GM12864 (cell line): ENCODE measurements at regions not wholly inside any gene's neighbourhood (a gene's known extent, or its start where the extent isn't known, plus 50 kb on each side); places are given as distances from the start of the nearest gene placed in this dataset.

Experiments used
- DNase-seq: peaks from one replicate; pipeline ENCODE4 v3.0.0-alpha.2; 2011; ENCODE audit warnings: low read depth
- H3K4me3 ChIP-seq: 2 replicates; pipeline ENCODE4 v1.5.1; 2011; ENCODE audit warnings: mild to moderate bottlenecking, low read depth, low read length, control low read depth
- TF ChIP-seq, protein P1 (sequence below): IDR thresholded peaks from 2 replicates; pipeline ENCODE4 v1.5.1; 2011; ENCODE audit warnings: low read depth, mild to moderate bottlenecking, moderate library complexity, low read length, control low read depth, inconsistent platforms; ENCODE audit errors: missing control alignments

GRCh38 chr3:115469649-115470048 is 153.7 kb upstream of the GAP43 start:
- no peak for DNase-seq
- H3K4me3 ChIP-seq: no peak overlapping the region
- TF ChIP-seq, protein P1, sequence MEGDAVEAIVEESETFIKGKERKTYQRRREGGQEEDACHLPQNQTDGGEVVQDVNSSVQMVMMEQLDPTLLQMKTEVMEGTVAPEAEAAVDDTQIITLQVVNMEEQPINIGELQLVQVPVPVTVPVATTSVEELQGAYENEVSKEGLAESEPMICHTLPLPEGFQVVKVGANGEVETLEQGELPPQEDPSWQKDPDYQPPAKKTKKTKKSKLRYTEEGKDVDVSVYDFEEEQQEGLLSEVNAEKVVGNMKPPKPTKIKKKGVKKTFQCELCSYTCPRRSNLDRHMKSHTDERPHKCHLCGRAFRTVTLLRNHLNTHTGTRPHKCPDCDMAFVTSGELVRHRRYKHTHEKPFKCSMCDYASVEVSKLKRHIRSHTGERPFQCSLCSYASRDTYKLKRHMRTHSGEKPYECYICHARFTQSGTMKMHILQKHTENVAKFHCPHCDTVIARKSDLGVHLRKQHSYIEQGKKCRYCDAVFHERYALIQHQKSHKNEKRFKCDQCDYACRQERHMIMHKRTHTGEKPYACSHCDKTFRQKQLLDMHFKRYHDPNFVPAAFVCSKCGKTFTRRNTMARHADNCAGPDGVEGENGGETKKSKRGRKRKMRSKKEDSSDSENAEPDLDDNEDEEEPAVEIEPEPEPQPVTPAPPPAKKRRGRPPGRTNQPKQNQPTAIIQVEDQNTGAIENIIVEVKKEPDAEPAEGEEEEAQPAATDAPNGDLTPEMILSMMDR: no peak

GRCh38 chr3:115470254-115470653 is 153.1 kb upstream of the GAP43 start:
- no peak for DNase-seq
- TF ChIP-seq, protein P1: no peak

GRCh38 chr3:115475178-115476041 is 147.9 kb upstream of the GAP43 start:
- DNase-seq: no peak
- TF ChIP-seq, protein P1: no peak

More at GRCh38 chr3:115470254-115470653, 153.1 kb upstream of the GAP43 start:
- H3K4me3 ChIP-seq: no peak overlapping the region

DNA sequence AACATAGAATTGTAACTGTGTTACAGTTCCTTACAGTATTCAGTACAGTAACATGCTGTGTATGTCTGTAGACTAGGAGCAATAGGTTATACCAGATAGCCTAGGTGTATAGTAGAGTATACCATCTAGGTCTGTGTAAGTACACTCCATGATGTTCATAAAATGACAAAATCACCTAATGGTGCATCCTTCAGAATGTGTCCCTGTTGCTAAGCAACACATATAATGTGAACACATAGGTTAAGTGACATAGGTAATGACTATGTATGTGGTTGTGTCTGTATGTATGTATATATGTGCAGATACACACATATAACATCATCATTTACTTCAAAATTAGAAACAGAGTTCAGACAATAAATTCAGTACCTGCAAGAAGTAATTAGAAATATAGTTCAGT is 146.8 kb upstream of the GAP43 start:
- TF ChIP-seq, protein P1: no peak

More at GRCh38 chr3:115475178-115476041, 147.9 kb upstream of the GAP43 start:
- H3K4me3 ChIP-seq: no peak overlapping the region

GRCh38 chr3:115478359-115478758 is 145.0 kb upstream of the GAP43 start:
- no peak overlapping the region for H3K4me3 ChIP-seq
- TF ChIP-seq, protein P1: no peak
- DNase-seq: no peak

More for the DNA sequence above, 146.8 kb upstream of the GAP43 start:
- no peak for DNase-seq
- H3K4me3 ChIP-seq: no peak overlapping the region

DNA sequence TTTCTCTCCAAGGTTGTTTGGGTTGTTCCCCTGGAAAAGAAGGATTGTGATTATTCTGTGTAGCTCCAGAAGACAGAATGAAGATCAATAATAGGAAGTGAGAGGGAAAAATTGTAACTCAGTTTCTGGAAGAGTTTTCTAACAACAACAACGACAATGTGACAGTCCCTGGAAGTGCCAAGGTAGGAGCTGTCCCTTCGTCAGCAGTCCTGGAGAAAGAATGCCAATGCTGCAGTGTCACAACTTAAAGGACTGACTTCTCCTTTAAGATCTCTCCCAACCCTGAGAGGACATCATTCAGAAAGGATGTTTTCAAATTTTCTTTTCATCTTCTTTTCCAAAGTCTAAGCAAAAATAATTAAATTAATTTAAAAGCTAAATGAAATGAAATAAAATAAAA is 136.4 kb upstream of the GAP43 start:
- no peak for DNase-seq
- no peak overlapping the region for H3K4me3 ChIP-seq
- TF ChIP-seq, protein P1: no peak

GRCh38 chr3:115487968-115488367 is 135.3 kb upstream of the GAP43 start:
- TF ChIP-seq, protein P1: no peak
- H3K4me3 ChIP-seq: no peak overlapping the region
- DNase-seq: no peak
